HPDE6-E6E7 (cell line): ENCODE measurements at regions not wholly inside any gene's neighbourhood (a gene's known extent, or its start where the extent isn't known, plus 50 kb on each side); places are given as distances from the start of the nearest gene placed in this dataset.
"Not testable (repeated sequence)": the region's sequence is repeated elsewhere in the genome, so short reads cannot be mapped to it uniquely, and the experiment has no call there.

ENCODE experiments used
- DNase-seq: peaks from one replicate; pipeline ENCODE4 v3.0.0; 2011; ENCODE audit warnings: missing footprints; ENCODE audit errors: extremely low spot score

GRCh38 chr14:23861666-23862065, 91.9 kb upstream of the DHRS4 start:
- DNase-seq: no peak

DNA sequence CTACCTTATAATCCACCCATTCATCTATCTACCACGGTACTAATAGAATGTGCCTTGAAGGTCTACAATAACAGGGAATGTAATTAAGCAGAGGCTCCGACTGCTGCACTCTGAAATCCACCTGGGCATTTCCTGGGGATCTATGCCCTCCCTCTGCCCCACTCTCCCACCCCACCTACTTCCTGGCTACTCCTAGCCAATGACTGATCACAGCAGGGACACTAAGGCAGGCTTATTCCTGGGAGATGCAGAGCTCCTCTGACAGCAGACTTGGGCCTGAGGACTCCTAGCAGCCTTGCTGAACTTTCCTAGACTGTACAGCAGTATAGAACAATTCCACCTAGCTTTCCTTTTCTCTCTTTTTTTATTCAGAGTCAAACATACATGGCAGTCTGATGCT, 91.1 kb upstream of the DHRS4 start:
- DNase-seq: no peak

GRCh38 chr14:23863836-23864235, 89.7 kb upstream of the DHRS4 start:
- no peak for DNase-seq

DNA sequence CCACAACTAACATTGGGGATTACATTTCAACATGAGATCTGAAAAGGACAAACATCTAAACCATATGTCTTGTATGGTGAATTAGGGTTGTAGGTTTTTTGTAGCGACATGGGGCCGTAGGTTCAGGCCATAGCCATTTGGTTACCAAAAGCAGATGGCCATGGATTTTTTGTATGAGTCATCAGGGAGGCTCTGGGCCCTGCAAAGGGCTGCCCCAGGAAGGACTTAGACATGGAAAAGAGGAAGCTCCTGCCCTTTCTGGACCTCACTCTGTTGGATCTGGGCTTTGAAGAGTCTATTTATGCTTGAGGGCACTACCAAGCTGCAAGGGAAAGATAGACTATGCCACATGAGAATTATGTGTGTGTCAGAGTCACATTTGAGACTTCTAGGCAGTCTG, 89.3 kb upstream of the DHRS4 start:
- DNase-seq: no peak

GRCh38 chr14:23864861-23865260, 88.7 kb upstream of the DHRS4 start:
- DNase-seq: no peak

DNA sequence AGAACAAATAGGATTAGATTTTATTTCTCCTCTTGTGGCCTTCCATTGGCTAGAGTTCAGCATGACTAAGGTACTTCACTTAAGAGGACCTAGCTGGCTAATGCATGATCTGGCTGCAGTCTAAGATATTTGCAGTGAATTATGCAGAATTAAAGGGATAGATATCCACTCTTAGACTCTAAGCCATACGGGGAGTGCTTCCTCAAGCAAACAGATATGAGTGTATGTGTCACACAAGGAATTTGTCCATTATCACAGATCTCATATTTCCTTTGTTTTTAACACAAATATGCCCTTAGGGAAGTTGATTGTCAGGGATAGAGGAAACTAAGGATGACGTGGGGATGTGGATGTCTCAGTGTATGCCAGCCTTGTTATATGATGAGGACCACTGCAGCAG, 88.1 kb upstream of the DHRS4 start:
- no peak for DNase-seq

- no peak for DNase-seq
Observed at GRCh38 chr14:23866269-23866668, 87.3 kb upstream of the DHRS4 start.

DNA sequence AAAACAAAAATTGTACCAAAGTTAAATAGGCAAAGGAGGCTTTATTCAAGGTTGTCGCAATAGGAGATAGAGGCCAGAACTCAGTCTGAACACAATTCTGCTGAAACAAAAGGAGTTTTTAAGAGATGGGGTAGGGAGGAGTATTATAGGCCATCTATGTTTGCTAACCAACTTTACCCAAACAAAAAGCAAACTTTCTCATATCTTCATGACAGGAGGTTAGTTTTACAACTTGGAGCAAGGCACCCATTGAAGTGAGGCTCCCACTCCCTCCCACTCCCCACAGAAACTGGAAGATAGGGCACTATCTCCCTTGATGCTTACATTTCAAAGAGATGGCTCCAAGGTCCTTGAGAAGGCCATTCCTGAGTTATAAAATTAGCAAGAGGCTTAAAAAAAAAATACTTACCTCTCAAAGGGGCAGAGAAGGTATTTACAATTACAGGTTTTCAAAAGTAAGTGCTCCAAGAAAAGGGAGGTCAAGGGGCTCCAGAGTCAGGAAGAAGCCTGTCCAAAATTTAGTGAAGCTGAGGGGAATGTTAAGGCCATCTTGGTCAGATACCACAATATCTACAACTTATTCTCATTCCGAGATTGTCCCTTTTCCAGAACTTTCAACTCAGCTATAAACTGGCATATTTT, 84.4 kb upstream of the DHRS4 start:
- no peak for DNase-seq

- no peak for DNase-seq
Observed at GRCh38 chr14:23876160-23876750, 77.3 kb upstream of the DHRS4 start.

DNA sequence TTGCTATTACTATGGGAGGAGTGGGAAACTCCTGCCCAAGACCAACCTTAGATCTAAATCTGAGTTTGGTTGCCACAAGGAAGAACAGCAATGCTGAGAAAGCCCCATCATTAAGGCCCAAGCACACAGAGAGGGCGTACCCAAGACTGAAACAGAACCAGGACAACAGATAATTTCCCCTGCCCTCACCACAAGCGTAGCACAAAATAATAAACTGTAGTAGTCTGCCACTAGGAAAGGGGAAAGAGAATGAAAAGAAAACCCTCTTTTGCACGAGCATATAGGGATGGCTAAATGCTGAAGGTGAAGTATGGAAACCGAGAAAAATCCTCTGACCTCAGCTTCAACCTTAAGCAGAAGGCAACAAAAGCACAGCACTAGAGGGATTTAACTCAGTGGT, 76.5 kb upstream of the DHRS4 start:
- no peak for DNase-seq

- DNase-seq: no peak
Observed at GRCh38 chr14:23877538-23878180, 75.9 kb upstream of the DHRS4 start.

- no peak for DNase-seq
Observed at GRCh38 chr14:23881282-23881681, 72.3 kb upstream of the DHRS4 start.

GRCh38 chr14:23883684-23884540, 69.7 kb upstream of the DHRS4 start:
- no peak for DNase-seq

GRCh38 chr14:23884541-23884904, 69.0 kb upstream of the DHRS4 start:
- DNase-seq: no peak

- DNase-seq: no peak
Observed at GRCh38 chr14:23887536-23887935, 66.0 kb upstream of the DHRS4 start.

GRCh38 chr14:23891717-23892116, 61.9 kb upstream of the DHRS4 start:
- not testable (repeated sequence) for DNase-seq

DNA sequence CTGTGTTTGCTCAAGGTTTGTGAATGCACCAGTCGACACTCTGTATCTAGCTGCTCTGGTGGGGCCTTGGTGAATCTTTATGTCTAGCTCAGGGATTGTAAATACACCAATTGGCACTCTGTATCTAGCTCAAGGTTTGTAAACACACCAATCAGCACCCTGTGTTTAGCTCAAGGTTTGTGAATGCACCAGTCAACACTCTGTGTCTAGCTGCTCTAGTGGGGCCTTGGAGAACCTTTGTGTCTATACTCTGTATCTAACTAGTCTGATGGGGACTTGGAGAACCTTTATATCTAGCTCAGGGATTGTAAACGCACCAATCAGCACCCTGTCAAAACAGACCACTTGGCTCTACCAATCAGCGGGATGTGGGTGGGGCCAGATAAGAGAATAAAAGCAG, 61.3 kb upstream of the DHRS4 start:
- not testable (repeated sequence) for DNase-seq

GRCh38 chr14:23894362-23895052, 59.1 kb upstream of the DHRS4 start:
- DNase-seq: no peak

DNA sequence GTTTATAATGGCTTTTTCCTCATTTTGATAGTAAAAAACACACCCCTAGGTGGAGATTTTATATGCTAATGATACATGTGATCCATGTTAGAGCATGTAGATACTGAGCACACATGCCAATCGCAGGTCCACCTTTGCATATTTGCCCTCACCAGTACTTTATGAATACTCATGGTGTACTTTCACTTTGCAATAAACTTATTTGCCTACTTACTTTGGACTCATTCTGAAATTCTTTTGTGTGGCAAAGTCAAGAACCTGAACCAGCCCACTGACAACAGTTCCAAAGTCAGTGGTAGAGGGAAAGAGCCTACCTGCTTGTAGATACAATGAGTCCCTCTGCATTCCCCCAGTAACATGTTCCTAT, 58.5 kb upstream of the DHRS4 start:
- no peak for DNase-seq

DNA sequence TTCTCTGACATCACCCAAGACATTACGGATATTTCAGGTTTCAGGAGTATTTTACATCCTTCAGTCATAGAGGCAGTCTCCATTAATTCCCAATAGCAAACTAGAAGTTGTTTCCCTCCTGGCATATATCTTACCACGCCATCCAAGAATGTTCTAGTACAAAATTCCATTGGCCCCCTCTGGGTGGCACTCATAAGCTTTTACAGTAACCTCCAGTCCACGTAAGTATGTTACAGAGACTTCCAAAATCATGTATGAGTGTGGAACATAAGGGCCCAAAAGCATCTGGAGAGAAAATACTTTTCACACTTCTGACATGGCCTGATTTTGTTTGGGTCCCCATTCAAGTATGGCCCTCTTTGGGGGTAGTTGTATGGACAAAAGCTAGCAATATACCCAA, 58.1 kb upstream of the DHRS4 start:
- no peak for DNase-seq

DNA sequence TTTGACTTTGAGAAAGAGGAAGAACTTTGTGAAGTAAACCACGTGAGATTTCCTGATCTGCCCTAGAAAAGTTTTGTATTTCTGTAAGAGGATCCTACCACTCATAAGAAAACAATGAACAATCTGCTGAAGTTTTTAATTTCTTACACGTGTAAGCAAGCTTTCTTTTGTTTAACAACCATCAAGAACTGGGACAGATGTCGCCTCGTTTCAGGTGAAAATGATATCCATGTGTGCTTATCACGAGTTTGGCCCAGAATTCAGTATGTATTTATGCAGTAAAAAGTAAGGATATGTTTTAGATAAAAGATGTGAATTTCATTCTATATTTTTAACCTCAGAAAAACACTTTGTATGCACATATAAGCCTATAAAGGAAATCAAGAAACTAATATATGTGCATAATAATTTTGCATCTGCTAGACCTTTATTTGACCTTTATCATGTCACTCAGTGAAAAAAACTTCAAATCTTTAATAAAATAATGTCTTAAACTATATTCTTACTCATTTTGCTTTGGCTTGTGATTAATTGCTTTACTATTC, 56.9 kb upstream of the DHRS4 start:
- DNase-seq: no peak

- DNase-seq: not testable (repeated sequence)
Observed at GRCh38 chr14:23897291-23897690, 56.3 kb upstream of the DHRS4 start.
